ENCODE measurements at regions not wholly inside any gene's neighbourhood (a gene's known extent, or its start where the extent isn't known, plus 50 kb on each side); places are given as distances from the start of the nearest gene placed in this dataset.

GRCh38 chr3:144650380-144650779 is 678.8 kb downstream of the DIPK2A start:
- TF ChIP-seq CTCF (IDR thresholded peaks at IDR 0.05; ENCODE audit: insufficient read depth, low read length, missing control alignments): no peak
- CTCF ChIA-PET: no interaction called here
- DNase-seq (ENCODE audit: low read depth, low spot score): no peak
- H3K4me3 ChIP-seq (ENCODE audit: low read depth, low read length): no peak overlapping the region
- POLR2A ChIA-PET: no interaction called here

GRCh38 chr3:144652573-144652972 is 681.0 kb downstream of the DIPK2A start:
- POLR2A ChIA-PET: no interaction called here
- CTCF ChIA-PET: no interaction called here
- TF ChIP-seq CTCF (IDR thresholded peaks at IDR 0.05; ENCODE audit: insufficient read depth, low read length, missing control alignments): no peak
- no peak for DNase-seq (ENCODE audit: low read depth, low spot score)
- H3K4me3 ChIP-seq (ENCODE audit: low read depth, low read length): no peak overlapping the region

GRCh38 chr3:144655423-144655822 is 683.8 kb downstream of the DIPK2A start:
- ChIA-PET CTCF (no interaction called here), POLR2A (no interaction called here)
- H3K4me3 ChIP-seq (ENCODE audit: low read depth, low read length): no peak overlapping the region
- no peak for TF ChIP-seq CTCF (IDR thresholded peaks at IDR 0.05; ENCODE audit: insufficient read depth, low read length, missing control alignments)
- no peak for DNase-seq (ENCODE audit: low read depth, low spot score)

GRCh38 chr3:144660186-144660585 is 688.6 kb downstream of the DIPK2A start:
- CTCF ChIA-PET: no interaction called here
- TF ChIP-seq CTCF (IDR thresholded peaks at IDR 0.05; ENCODE audit: insufficient read depth, low read length, missing control alignments): no peak
- no peak overlapping the region for H3K4me3 ChIP-seq (ENCODE audit: low read depth, low read length)
- POLR2A ChIA-PET: no interaction called here
- DNase-seq (ENCODE audit: low read depth, low spot score): no peak

- H3K4me3 ChIP-seq (ENCODE audit: low read depth, low read length): no peak overlapping the region
- no peak for DNase-seq (ENCODE audit: low read depth, low spot score)
- ChIA-PET CTCF (no interaction called here), POLR2A (no interaction called here)
- no peak for TF ChIP-seq CTCF (IDR thresholded peaks at IDR 0.05; ENCODE audit: insufficient read depth, low read length, missing control alignments)
These were observed 691.1 kb downstream of the DIPK2A start for GRCh38 chr3:144662729-144663128.

GRCh38 chr3:144663456-144664436 is 692.1 kb downstream of the DIPK2A start:
- no peak for TF ChIP-seq CTCF (IDR thresholded peaks at IDR 0.05; ENCODE audit: insufficient read depth, low read length, missing control alignments)
- CTCF ChIA-PET: no interaction called here
- no peak overlapping the region for H3K4me3 ChIP-seq (ENCODE audit: low read depth, low read length)
- DNase-seq (ENCODE audit: low read depth, low spot score): no peak
- POLR2A ChIA-PET: no interaction called here

All from AG04449 (cell line).